ENCODE measurements at regions not wholly inside any gene's neighbourhood (a gene's known extent, or its start where the extent isn't known, plus 50 kb on each side); places are given as distances from the start of the nearest gene placed in this dataset.

- DNase-seq: no peak
Measured at GRCh38 chr1:218829097-218829496, 344.6 kb upstream of the LYPLAL1 start.

GRCh38 chr1:218835609-218836008, 338.1 kb upstream of the LYPLAL1 start:
- DNase-seq: no peak

- no peak for DNase-seq
Measured at GRCh38 chr1:218836264-218836663, 337.4 kb upstream of the LYPLAL1 start.

GRCh38 chr1:218837051-218837450, 336.6 kb upstream of the LYPLAL1 start:
- DNase-seq: no peak

- peak; percentile 92 for DNase-seq
Measured at GRCh38 chr1:218845589-218845988, 328.1 kb upstream of the LYPLAL1 start.

- peak; percentile 89 for DNase-seq
Measured at GRCh38 chr1:218846181-218846580, 327.5 kb upstream of the LYPLAL1 start.

GRCh38 chr1:218847089-218847768, 326.4 kb upstream of the LYPLAL1 start:
- no peak for DNase-seq

GRCh38 chr1:218848009-218848408, 325.7 kb upstream of the LYPLAL1 start:
- DNase-seq: no peak

GRCh38 chr1:218850367-218850766, 323.3 kb upstream of the LYPLAL1 start:
- DNase-seq: no peak

GRCh38 chr1:218851586-218851985, 322.1 kb upstream of the LYPLAL1 start:
- DNase-seq: no peak

- DNase-seq: no peak
Measured at GRCh38 chr1:218852527-218852926, 321.2 kb upstream of the LYPLAL1 start.

- peak; percentile 32 for DNase-seq
Measured at GRCh38 chr1:218863987-218864386, 309.7 kb upstream of the LYPLAL1 start.

- DNase-seq: no peak
Measured at GRCh38 chr1:218865591-218865990, 308.1 kb upstream of the LYPLAL1 start.

- no peak for DNase-seq
Measured at GRCh38 chr1:218866507-218866906, 307.2 kb upstream of the LYPLAL1 start.

- DNase-seq: no peak
Measured at GRCh38 chr1:218867066-218867465, 306.6 kb upstream of the LYPLAL1 start.

- no peak for DNase-seq
Measured at GRCh38 chr1:218867941-218868626, 305.6 kb upstream of the LYPLAL1 start.

- no peak for DNase-seq
Measured at GRCh38 chr1:218869276-218869675, 304.4 kb upstream of the LYPLAL1 start.

GRCh38 chr1:218872026-218872425, 301.7 kb upstream of the LYPLAL1 start:
- DNase-seq: no peak

GRCh38 chr1:218872928-218873327, 300.8 kb upstream of the LYPLAL1 start:
- no peak for DNase-seq

GRCh38 chr1:218874313-218874712, 299.4 kb upstream of the LYPLAL1 start:
- peak; percentile 98 for DNase-seq

GRCh38 chr1:218874801-218875400, 298.8 kb upstream of the LYPLAL1 start:
- DNase-seq: no peak

- peak; percentile 10 for DNase-seq
Measured at GRCh38 chr1:218878369-218878768, 295.3 kb upstream of the LYPLAL1 start.

- DNase-seq: no peak
Measured at GRCh38 chr1:218880484-218881060, 293.1 kb upstream of the LYPLAL1 start.

- no peak for DNase-seq
Measured at GRCh38 chr1:218882454-218882853, 291.2 kb upstream of the LYPLAL1 start.
